HPDE6-E6E7 (cell line): ENCODE measurements at regions not wholly inside any gene's neighbourhood (a gene's known extent, or its start where the extent isn't known, plus 50 kb on each side); places are given as distances from the start of the nearest gene placed in this dataset.

Source experiments
- DNase-seq: peaks from one replicate; pipeline ENCODE4 v3.0.0; 2011; ENCODE audit warnings: missing footprints; ENCODE audit errors: extremely low spot score

GRCh38 chr15:97598353-97598798 lies 362.1 kb upstream of the ARRDC4 start:
- DNase-seq: no peak

GRCh38 chr15:97600190-97600589 lies 360.3 kb upstream of the ARRDC4 start:
- DNase-seq: no peak

GRCh38 chr15:97604677-97605076 lies 355.8 kb upstream of the ARRDC4 start:
- DNase-seq: no peak

- no peak for DNase-seq
Observed at GRCh38 chr15:97615114-97615513, 345.4 kb upstream of the ARRDC4 start.

DNA sequence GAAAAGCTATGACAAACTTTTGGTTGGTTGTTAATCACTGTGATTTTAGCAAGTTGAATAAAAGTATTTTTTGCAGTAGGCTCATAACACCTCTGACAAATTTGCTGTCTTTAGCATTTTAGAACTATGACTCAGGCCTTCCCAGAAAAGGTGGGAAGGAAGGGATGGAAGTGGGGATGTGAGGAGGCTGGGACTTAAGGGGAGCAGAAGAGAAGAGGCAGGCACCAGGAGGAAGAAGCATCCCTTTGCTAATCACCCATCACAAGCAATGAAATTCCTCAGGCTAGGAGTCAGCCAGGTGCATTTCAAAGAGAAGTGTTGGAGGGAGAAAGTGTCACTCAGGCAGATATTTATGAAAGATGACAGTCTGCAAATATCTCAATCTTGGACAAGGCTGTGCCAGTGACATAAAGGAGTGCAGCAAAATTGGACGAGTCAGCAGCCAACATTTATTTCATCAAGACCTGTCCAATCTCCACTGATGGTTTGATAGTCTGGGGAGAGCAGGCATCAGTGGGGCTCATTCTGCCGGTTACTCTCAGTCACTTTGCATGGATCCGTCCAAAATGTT lies 337.3 kb upstream of the ARRDC4 start:
- no peak for DNase-seq

DNA sequence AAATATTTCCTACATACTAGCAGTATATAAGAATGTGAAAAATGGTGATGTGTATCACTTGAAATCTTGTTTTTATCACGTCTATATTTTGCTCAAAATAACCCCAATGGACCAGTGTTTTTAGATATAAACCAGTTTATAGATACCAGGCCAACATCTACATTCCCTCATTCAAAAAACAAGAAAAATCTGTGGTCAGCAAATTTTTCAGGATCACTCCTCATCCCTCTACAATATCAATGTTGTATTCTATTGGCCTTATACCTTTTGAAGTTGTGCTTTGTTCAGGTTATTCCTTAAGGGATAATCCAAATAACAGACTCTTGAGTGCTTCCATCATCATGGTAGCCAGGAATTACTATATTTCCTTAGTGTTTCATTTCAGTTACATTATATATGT lies 332.9 kb upstream of the ARRDC4 start:
- DNase-seq: no peak

GRCh38 chr15:97645758-97646157 lies 314.7 kb upstream of the ARRDC4 start:
- DNase-seq: no peak

GRCh38 chr15:97648728-97649127 lies 311.8 kb upstream of the ARRDC4 start:
- DNase-seq: no peak

DNA sequence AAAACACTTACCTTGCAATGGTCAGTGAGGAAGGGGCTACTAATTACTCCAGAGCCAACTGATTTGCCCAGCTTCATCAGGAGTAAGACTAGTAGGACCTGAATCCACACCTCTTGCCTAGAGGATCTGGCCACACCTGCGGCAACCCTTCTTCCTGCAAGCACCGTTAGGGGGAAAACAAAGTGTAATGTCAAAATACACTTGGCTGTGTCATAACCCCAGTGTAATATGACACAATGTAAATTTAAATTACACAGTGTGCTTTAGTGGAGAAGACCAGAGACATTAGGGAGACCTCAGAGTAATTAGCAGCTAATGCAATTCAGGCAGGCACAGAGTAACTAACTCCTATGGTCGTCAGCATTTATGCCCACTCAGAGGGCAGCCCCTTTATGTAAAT lies 308.5 kb upstream of the ARRDC4 start:
- no peak for DNase-seq

GRCh38 chr15:97652700-97653167 lies 307.8 kb upstream of the ARRDC4 start:
- no peak for DNase-seq

DNA sequence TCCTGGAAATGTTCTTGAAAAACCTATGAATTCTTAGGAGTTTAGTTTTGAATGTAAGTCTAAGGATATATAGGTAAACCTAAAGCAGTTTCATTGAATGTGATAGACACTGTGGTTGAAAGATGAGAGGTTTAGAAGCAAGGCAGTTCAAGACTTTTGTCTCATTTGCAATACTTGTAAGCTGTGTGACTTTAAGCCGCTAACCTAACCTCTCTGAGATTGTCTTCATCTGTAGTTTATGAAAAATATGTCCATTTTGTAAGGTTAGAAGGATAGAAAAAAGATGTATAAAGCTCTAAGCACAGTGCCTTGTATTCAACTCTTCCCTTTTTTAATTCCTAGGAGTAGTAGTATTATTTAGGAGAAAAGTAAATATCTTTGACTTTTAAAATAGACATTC lies 306.6 kb upstream of the ARRDC4 start:
- no peak for DNase-seq

GRCh38 chr15:97654481-97655076 lies 305.9 kb upstream of the ARRDC4 start:
- DNase-seq: no peak

- no peak for DNase-seq
Observed at GRCh38 chr15:97661796-97662195, 298.7 kb upstream of the ARRDC4 start.

- DNase-seq: no peak
Observed at GRCh38 chr15:97672586-97672985, 287.9 kb upstream of the ARRDC4 start.

DNA sequence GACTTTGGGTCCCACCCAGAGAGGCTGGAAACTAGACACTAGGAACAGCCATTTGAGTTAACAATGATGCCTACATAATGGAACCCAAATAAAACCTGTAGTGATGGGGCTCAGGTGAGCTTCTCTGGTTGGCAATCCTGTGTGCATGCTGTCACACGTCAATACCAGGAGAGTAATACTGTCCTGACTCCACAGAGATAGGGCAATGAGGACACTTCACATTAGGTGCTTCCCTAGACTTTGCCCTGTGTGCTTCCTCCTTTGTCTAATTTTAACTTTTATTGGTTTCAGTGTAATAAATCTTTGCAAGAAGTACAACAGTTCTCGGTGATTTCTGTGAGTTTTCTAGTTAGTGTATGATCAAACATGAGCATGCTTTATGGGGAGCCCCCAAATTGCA lies 281.8 kb upstream of the ARRDC4 start:
- DNase-seq: no peak

- no peak for DNase-seq
Observed at GRCh38 chr15:97679106-97679688, 281.3 kb upstream of the ARRDC4 start.

- DNase-seq: no peak
Observed at GRCh38 chr15:97680606-97681220, 279.8 kb upstream of the ARRDC4 start.

DNA sequence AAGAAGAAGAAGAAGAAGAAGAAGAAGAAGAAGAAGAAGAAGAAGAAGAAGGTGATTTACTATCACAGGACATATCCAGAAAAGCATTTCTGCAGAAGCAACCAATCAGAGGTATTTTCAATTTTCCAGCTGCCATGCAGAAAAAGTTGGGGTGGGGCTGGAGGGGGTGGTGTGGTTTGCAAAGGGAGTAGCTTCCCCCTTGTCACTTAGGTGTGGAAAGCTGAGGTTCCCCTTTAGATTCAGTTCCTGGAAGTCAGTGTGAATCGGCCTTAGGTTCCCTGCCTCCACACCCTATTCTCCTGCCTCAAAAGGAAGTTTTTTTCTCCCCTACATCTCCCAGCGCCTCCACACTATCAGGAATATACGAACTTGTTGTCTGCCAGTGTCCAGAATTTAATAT lies 276.7 kb upstream of the ARRDC4 start:
- no peak for DNase-seq

GRCh38 chr15:97684249-97684648 lies 276.3 kb upstream of the ARRDC4 start:
- no peak for DNase-seq

- no peak for DNase-seq
Observed at GRCh38 chr15:97686324-97686723, 274.2 kb upstream of the ARRDC4 start.

DNA sequence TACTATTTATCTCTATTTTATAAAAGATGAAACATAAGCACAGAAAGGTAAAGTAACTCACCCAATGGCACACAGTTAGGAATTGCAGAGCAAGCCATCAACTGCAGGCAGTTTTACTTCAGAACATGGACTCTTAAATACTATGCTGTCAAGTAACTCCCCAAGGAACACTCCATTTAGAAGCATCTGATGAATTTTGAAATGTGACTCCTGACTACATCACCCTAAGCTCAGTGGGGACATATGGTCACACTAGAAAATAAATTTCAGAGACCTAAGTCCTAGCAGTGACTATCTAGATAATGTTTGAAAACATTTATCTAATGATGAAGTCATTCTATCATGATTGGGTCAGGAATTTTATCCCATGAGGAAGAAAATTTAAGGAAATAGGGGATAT lies 272.8 kb upstream of the ARRDC4 start:
- no peak for DNase-seq

GRCh38 chr15:97688177-97688576 lies 272.3 kb upstream of the ARRDC4 start:
- DNase-seq: no peak

DNA sequence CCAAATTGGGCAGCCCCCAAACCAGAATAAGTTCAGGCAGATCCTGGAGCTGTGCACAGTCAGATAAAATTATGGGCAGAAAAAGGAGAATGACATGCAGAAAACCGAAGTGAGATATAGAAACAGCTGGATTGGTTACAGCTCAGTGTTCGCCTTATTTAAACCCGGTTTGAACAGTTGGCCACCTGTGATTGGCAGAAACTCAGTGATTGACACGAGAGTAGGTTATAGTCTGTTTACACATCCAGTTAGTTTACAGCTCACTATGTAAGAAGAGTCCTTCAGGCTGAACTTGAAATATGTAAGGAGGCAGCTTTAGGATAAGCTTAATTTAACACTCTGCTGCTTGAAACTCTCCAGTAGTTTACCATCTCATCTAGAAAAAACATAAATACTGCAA lies 271.6 kb upstream of the ARRDC4 start:
- DNase-seq: no peak
